H1 (cell line): ENCODE measurements at regions not wholly inside any gene's neighbourhood (a gene's known extent, or its start where the extent isn't known, plus 50 kb on each side); places are given as distances from the start of the nearest gene placed in this dataset.

ENCODE experiments used
- KDM4A ChIP-seq: IDR thresholded peaks from one replicate; pipeline ENCODE4 v1.7.1; 2012; ENCODE audit warnings: low read depth, mild to moderate bottlenecking, moderate library complexity, low read length, inconsistent platforms; ENCODE audit not compliant: severe bottlenecking
- TF ChIP-seq, protein P1 (sequence below): fragments of 300-600 bp; sonication (generic); IDR thresholded peaks from 2 replicates; pipeline ENCODE4 v1.7.1; 2012; ENCODE audit warnings: low read length, moderate library complexity, mild to moderate bottlenecking, inconsistent platforms; ENCODE audit not compliant: insufficient replicate concordance
- TF ChIP-seq, protein P2 (sequence below): IDR thresholded peaks from 2 replicates; pipeline ENCODE4 v1.6.1; 2012; ENCODE audit warnings: low read length, inconsistent platforms

GRCh38 chr1:209389975-209390374, 193.5 kb upstream of the CAMK1G start (continued):
- TF ChIP-seq, protein P1, sequence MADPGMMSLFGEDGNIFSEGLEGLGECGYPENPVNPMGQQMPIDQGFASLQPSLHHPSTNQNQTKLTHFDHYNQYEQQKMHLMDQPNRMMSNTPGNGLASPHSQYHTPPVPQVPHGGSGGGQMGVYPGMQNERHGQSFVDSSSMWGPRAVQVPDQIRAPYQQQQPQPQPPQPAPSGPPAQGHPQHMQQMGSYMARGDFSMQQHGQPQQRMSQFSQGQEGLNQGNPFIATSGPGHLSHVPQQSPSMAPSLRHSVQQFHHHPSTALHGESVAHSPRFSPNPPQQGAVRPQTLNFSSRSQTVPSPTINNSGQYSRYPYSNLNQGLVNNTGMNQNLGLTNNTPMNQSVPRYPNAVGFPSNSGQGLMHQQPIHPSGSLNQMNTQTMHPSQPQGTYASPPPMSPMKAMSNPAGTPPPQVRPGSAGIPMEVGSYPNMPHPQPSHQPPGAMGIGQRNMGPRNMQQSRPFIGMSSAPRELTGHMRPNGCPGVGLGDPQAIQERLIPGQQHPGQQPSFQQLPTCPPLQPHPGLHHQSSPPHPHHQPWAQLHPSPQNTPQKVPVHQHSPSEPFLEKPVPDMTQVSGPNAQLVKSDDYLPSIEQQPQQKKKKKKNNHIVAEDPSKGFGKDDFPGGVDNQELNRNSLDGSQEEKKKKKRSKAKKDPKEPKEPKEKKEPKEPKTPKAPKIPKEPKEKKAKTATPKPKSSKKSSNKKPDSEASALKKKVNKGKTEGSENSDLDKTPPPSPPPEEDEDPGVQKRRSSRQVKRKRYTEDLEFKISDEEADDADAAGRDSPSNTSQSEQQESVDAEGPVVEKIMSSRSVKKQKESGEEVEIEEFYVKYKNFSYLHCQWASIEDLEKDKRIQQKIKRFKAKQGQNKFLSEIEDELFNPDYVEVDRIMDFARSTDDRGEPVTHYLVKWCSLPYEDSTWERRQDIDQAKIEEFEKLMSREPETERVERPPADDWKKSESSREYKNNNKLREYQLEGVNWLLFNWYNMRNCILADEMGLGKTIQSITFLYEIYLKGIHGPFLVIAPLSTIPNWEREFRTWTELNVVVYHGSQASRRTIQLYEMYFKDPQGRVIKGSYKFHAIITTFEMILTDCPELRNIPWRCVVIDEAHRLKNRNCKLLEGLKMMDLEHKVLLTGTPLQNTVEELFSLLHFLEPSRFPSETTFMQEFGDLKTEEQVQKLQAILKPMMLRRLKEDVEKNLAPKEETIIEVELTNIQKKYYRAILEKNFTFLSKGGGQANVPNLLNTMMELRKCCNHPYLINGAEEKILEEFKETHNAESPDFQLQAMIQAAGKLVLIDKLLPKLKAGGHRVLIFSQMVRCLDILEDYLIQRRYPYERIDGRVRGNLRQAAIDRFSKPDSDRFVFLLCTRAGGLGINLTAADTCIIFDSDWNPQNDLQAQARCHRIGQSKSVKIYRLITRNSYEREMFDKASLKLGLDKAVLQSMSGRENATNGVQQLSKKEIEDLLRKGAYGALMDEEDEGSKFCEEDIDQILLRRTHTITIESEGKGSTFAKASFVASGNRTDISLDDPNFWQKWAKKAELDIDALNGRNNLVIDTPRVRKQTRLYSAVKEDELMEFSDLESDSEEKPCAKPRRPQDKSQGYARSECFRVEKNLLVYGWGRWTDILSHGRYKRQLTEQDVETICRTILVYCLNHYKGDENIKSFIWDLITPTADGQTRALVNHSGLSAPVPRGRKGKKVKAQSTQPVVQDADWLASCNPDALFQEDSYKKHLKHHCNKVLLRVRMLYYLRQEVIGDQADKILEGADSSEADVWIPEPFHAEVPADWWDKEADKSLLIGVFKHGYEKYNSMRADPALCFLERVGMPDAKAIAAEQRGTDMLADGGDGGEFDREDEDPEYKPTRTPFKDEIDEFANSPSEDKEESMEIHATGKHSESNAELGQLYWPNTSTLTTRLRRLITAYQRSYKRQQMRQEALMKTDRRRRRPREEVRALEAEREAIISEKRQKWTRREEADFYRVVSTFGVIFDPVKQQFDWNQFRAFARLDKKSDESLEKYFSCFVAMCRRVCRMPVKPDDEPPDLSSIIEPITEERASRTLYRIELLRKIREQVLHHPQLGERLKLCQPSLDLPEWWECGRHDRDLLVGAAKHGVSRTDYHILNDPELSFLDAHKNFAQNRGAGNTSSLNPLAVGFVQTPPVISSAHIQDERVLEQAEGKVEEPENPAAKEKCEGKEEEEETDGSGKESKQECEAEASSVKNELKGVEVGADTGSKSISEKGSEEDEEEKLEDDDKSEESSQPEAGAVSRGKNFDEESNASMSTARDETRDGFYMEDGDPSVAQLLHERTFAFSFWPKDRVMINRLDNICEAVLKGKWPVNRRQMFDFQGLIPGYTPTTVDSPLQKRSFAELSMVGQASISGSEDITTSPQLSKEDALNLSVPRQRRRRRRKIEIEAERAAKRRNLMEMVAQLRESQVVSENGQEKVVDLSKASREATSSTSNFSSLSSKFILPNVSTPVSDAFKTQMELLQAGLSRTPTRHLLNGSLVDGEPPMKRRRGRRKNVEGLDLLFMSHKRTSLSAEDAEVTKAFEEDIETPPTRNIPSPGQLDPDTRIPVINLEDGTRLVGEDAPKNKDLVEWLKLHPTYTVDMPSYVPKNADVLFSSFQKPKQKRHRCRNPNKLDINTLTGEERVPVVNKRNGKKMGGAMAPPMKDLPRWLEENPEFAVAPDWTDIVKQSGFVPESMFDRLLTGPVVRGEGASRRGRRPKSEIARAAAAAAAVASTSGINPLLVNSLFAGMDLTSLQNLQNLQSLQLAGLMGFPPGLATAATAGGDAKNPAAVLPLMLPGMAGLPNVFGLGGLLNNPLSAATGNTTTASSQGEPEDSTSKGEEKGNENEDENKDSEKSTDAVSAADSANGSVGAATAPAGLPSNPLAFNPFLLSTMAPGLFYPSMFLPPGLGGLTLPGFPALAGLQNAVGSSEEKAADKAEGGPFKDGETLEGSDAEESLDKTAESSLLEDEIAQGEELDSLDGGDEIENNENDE = no peak
- no peak for TF ChIP-seq KDM4A
- TF ChIP-seq, protein P2, sequence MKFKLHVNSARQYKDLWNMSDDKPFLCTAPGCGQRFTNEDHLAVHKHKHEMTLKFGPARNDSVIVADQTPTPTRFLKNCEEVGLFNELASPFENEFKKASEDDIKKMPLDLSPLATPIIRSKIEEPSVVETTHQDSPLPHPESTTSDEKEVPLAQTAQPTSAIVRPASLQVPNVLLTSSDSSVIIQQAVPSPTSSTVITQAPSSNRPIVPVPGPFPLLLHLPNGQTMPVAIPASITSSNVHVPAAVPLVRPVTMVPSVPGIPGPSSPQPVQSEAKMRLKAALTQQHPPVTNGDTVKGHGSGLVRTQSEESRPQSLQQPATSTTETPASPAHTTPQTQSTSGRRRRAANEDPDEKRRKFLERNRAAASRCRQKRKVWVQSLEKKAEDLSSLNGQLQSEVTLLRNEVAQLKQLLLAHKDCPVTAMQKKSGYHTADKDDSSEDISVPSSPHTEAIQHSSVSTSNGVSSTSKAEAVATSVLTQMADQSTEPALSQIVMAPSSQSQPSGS = no peak
